CD4-positive, alpha-beta memory T cell (primary cell): ENCODE measurements at regions not wholly inside any gene's neighbourhood (a gene's known extent, or its start where the extent isn't known, plus 50 kb on each side); places are given as distances from the start of the nearest gene placed in this dataset.

Source experiments
- CTCF ChIA-PET: fragments of 350-600 bp; sonication (Branson Sonifier 250); formaldehyde crosslinking; loops from one replicate; lab custom pipeline; 2021; ENCODE audit warnings: inconsistent platforms; ENCODE audit not compliant: partially characterized antibody; lab: Charles Lee
- POLR2A ChIA-PET: fragments of 350-600 bp; sonication (Branson Sonifier 250); formaldehyde crosslinking; loops from one replicate; lab custom pipeline; 2021; ENCODE audit not compliant: partially characterized antibody; lab: Charles Lee
- DNase-seq, 5 donors: peaks; one replicate each; pipeline versions ENCODE4 v3.0.0 to v3.0.0-alpha.2; 2020 to 2022; ENCODE audit warnings: mixed read lengths in 1 of 5
- H3K27ac ChIP-seq: one replicate; pipeline ENCODE4 v1.7.0; 2013; ENCODE audit warnings: low read depth, low read length
- H3K27me3 ChIP-seq: 2 replicates; pipeline ENCODE4 v1.7.0; 2013; ENCODE audit warnings: mild to moderate bottlenecking, low read length, moderate library complexity; ENCODE audit not compliant: insufficient read depth
- H3K36me3 ChIP-seq: 2 replicates; pipeline ENCODE4 v1.7.0; 2013; ENCODE audit warnings: mild to moderate bottlenecking, low read length, moderate library complexity; ENCODE audit not compliant: insufficient read depth
- H3K4me1 ChIP-seq: 2 replicates; pipeline ENCODE4 v1.7.0; 2013; ENCODE audit warnings: mild to moderate bottlenecking, low read length, moderate library complexity; ENCODE audit not compliant: insufficient read depth
- H3K4me3 ChIP-seq, 2 donors: one replicate each; pipeline ENCODE4 v1.7.0; 2013; ENCODE audit warnings: low read length in 2 of 2, mild to moderate bottlenecking in 1 of 2
- H3K9me3 ChIP-seq, 2 donors: one replicate each; pipeline ENCODE4 v1.7.0; 2013; ENCODE audit warnings: low read length in 2 of 2, control low read depth in 1 of 2; ENCODE audit not compliant: control insufficient read depth in 1 of 2
- H3K27ac Mint-ChIP-seq, 7 donors: one replicate each; pipeline ENCODE4 v1.8.0; 2020 to 2021; ENCODE audit warnings: mixed read lengths in 7 of 7, mild to moderate bottlenecking in 6 of 7, inconsistent platforms in 3 of 7, moderate library complexity in 3 of 7
- H3K27me3 Mint-ChIP-seq, 2 donors: one replicate each; pipeline ENCODE4 v1.8.0; 2020 to 2021; ENCODE audit warnings: mixed read lengths in 2 of 2
- H3K36me3 Mint-ChIP-seq, 2 donors: one replicate each; pipeline ENCODE4 v1.8.0; 2020 to 2021; ENCODE audit warnings: mixed read lengths in 2 of 2, inconsistent platforms in 1 of 2, mild to moderate bottlenecking in 1 of 2
- H3K4me1 Mint-ChIP-seq, 4 donors: one replicate each; pipeline ENCODE4 v1.8.0; 2020 to 2021; ENCODE audit warnings: mixed read lengths in 4 of 4, mild to moderate bottlenecking in 1 of 4
- H3K4me3 Mint-ChIP-seq, 8 donors: one replicate each; pipeline ENCODE4 v1.8.0; 2020 to 2021; ENCODE audit warnings: mixed read lengths in 8 of 8, mild to moderate bottlenecking in 7 of 8, moderate library complexity in 6 of 8, inconsistent platforms in 3 of 8
- H3K9me3 Mint-ChIP-seq, 8 donors: one replicate each; pipeline ENCODE4 v1.8.0; 2020 to 2021; ENCODE audit warnings: mixed read lengths in 8 of 8, mild to moderate bottlenecking in 5 of 8, inconsistent platforms in 3 of 8, moderate library complexity in 1 of 8
- intact Hi-C: fragments of 100-400 bp; cut with micrococcal nuclease; formaldehyde crosslinking; loops from one replicate; pipeline ENCODE4 v1.15.1; 2023

GRCh38 chr11:15864026-15864805 lies 492.1 kb downstream of the SOX6 start:
- no peaks in the 10 kb centered on the region for H3K36me3 Mint-ChIP-seq
- H3K4me3 ChIP-seq: no peak overlapping the region
- no peak for DNase-seq
- no peaks in the 10 kb centered on the region for H3K9me3 ChIP-seq
- ChIA-PET POLR2A (no interaction called here), CTCF (no interaction called here)
- peaks cover 0 to 2% of the 10 kb centered on the region in 2 donors for H3K27me3 Mint-ChIP-seq
- intact Hi-C loops: no loop called here
- peaks cover 0 to 6% (median 0%) of the 10 kb centered on the region in 8 donors for H3K9me3 Mint-ChIP-seq
- no peak overlapping the region for H3K27ac ChIP-seq
- H3K4me1 Mint-ChIP-seq: no peaks in the 10 kb centered on the region
- H3K27ac Mint-ChIP-seq: no peak overlapping the region
- no peaks in the 10 kb centered on the region for H3K27me3 ChIP-seq
- no peaks in the 10 kb centered on the region for H3K36me3 ChIP-seq
- H3K4me3 Mint-ChIP-seq: no peak overlapping the region
- no peaks in the 10 kb centered on the region for H3K4me1 ChIP-seq

DNA sequence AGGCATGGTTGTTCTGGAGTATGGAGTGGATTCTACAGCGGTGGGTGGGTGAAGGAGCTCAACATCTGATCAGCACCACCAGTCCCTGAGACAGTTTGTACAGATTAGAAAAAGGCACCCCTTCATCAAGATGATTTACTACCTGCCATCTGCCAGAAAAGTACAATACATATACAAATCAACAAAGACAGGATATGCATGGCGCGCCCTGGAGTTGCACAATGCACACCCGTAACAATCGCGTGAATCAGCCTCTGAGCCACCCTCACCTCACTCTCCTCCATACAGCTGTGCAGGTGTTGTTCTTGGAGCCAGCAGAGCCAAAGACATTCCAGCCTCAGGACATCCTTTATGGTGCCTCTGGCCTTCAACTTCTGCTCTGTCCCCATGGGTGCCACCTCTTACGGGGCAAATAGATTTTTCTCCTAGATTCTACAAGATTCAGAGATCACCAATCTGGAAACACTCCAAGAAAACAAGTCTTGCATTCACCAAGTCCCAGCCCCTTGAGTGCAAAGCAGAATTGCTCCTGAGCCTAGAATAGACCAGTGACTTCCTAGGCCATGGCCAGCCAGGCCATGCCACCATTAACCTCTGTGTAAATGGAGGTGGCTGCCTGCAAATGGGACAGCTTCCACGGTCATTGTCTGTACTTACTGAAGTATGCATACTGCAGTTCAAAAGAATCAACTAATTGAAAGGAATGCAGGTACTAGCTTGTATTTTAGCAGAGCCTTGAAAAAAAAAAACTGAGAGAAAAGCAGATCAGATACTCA lies 490.9 kb downstream of the SOX6 start:
- no peak for DNase-seq
- H3K9me3 ChIP-seq: no peaks in the 10 kb centered on the region
- Mint-ChIP-seq H3K4me1 (no peaks in the 10 kb centered on the region), H3K36me3 (no peaks in the 10 kb centered on the region), H3K9me3 (peaks cover 0 to 6% (median under 1%) of the 10 kb centered on the region in 8 donors), H3K4me3 (no peak overlapping the region), H3K27ac (no peak overlapping the region), H3K27me3 (peaks cover 0 to 2% of the 10 kb centered on the region in 2 donors)
- POLR2A ChIA-PET: no interaction called here
- no peaks in the 10 kb centered on the region for H3K4me1 ChIP-seq
- no peaks in the 10 kb centered on the region for H3K27me3 ChIP-seq
- intact Hi-C loops: no loop called here
- H3K27ac ChIP-seq: no peak overlapping the region
- H3K36me3 ChIP-seq: no peaks in the 10 kb centered on the region
- CTCF ChIA-PET: no interaction called here
- no peak overlapping the region for H3K4me3 ChIP-seq

DNA sequence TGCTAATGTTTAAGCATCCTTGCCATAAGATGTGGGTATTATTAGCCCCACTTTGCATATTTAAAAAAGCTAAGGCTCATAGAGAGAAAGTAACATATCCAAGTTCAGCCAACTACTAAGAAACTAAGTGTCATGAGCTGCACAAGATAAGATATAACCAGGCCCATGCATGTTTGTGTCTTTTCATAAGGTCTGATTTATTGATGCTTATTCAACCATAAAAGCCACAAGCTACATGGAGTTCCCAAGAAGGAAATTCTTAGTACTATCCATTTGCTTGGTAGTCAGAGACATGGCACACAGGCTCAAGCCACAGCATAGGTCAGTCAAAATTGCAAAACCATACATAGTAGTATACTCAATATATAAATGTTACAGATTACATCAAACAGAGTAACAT lies 488.5 kb downstream of the SOX6 start:
- Histone ChIP-seq H3K27ac (no peak overlapping the region), H3K4me3 (no peak overlapping the region), H3K27me3 (no peaks in the 10 kb centered on the region), H3K9me3 (no peaks in the 10 kb centered on the region), H3K4me1 (no peaks in the 10 kb centered on the region), H3K36me3 (no peaks in the 10 kb centered on the region)
- CTCF ChIA-PET: no interaction called here
- no peaks in the 10 kb centered on the region for H3K36me3 Mint-ChIP-seq
- POLR2A ChIA-PET: no interaction called here
- H3K9me3 Mint-ChIP-seq: peaks cover 0 to 3% (median 0%) of the 10 kb centered on the region in 8 donors
- no peak for DNase-seq
- peaks cover 0 to 1% of the 10 kb centered on the region in 2 donors for H3K27me3 Mint-ChIP-seq
- no peak overlapping the region for H3K4me3 Mint-ChIP-seq
- intact Hi-C loops: no loop called here
- H3K27ac Mint-ChIP-seq: no peak overlapping the region
- no peaks in the 10 kb centered on the region for H3K4me1 Mint-ChIP-seq

DNA sequence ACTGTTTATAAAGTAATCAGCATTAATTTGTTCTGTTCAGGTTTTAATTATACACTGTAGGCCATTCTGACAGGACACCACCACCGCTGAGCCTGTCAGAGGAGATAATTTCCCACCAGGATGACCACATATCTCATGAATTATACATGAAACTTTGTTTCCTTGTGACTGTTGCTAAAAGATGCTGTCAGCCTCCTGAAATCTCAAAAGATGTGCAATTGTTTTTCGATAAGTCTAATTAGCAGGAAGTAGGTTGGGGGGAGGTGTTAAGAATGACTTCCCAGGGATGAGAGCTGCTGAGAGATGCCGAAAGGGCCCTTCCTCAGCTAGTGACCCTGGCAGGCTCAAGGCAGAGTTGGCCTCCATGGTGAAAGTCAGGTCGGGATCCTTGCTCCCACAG lies 485.4 kb downstream of the SOX6 start:
- intact Hi-C loops: no loop called here
- H3K27me3 ChIP-seq: no peaks in the 10 kb centered on the region
- Mint-ChIP-seq H3K4me1 (no peaks in the 10 kb centered on the region), H3K9me3 (peaks cover 0 to 3% (median 0%) of the 10 kb centered on the region in 8 donors), H3K27ac (no peak overlapping the region), H3K27me3 (peaks cover 0 to 1% of the 10 kb centered on the region in 2 donors), H3K4me3 (no peak overlapping the region), H3K36me3 (no peaks in the 10 kb centered on the region)
- H3K36me3 ChIP-seq: no peaks in the 10 kb centered on the region
- no peaks in the 10 kb centered on the region for H3K4me1 ChIP-seq
- ChIA-PET POLR2A (no interaction called here), CTCF (no interaction called here)
- H3K27ac ChIP-seq: no peak overlapping the region
- no peak overlapping the region for H3K4me3 ChIP-seq
- no peak for DNase-seq
- H3K9me3 ChIP-seq: no peaks in the 10 kb centered on the region

GRCh38 chr11:15871904-15872626 lies 484.3 kb downstream of the SOX6 start:
- peaks cover 0 to 1% of the 10 kb centered on the region in 2 donors for H3K27me3 Mint-ChIP-seq
- H3K36me3 Mint-ChIP-seq: no peaks in the 10 kb centered on the region
- Histone ChIP-seq H3K36me3 (no peaks in the 10 kb centered on the region), H3K4me1 (no peaks in the 10 kb centered on the region), H3K9me3 (no peaks in the 10 kb centered on the region), H3K27ac (no peak overlapping the region), H3K4me3 (no peak overlapping the region), H3K27me3 (no peaks in the 10 kb centered on the region)
- H3K9me3 Mint-ChIP-seq: peaks cover 0 to 3% (median 0%) of the 10 kb centered on the region in 8 donors
- H3K4me1 Mint-ChIP-seq: no peaks in the 10 kb centered on the region
- H3K4me3 Mint-ChIP-seq: no peak overlapping the region
- H3K27ac Mint-ChIP-seq: no peak overlapping the region
- DNase-seq: no peak
- ChIA-PET POLR2A (no interaction called here), CTCF (no interaction called here)
- intact Hi-C loops: no loop called here

DNA sequence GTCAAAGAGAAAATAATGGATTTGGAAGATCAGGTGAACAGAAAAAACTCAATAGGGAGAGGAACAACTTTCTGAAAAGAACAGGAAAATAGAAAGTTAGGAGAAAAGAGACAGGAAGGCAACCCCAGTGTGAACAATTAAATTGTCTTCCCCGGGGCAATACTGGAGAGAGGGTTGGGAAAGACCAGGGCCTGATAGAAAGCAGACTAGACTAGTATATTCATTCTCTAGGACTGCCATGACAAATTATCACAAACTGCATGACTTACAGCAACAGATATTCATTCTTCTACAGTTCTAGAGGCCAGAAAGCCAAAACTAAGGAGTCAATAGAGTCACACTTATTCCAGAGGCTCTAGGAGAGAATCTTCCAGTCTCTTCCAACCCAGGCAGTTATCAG lies 482.8 kb downstream of the SOX6 start:
- H3K9me3 ChIP-seq: no peaks in the 10 kb centered on the region
- H3K36me3 Mint-ChIP-seq: no peaks in the 10 kb centered on the region
- H3K4me1 ChIP-seq: no peaks in the 10 kb centered on the region
- peaks cover 0 to 1% of the 10 kb centered on the region in 2 donors for H3K27me3 Mint-ChIP-seq
- H3K4me3 ChIP-seq: no peak overlapping the region
- no peak for DNase-seq
- ChIA-PET POLR2A (no interaction called here), CTCF (no interaction called here)
- H3K27ac Mint-ChIP-seq: no peak overlapping the region
- no peaks in the 10 kb centered on the region for H3K4me1 Mint-ChIP-seq
- H3K36me3 ChIP-seq: no peaks in the 10 kb centered on the region
- intact Hi-C loops: no loop called here
- no peaks in the 10 kb centered on the region for H3K27me3 ChIP-seq
- H3K27ac ChIP-seq: no peak overlapping the region
- no peak overlapping the region for H3K4me3 Mint-ChIP-seq
- H3K9me3 Mint-ChIP-seq: peaks cover 0 to 4% (median 0%) of the 10 kb centered on the region in 8 donors

DNA sequence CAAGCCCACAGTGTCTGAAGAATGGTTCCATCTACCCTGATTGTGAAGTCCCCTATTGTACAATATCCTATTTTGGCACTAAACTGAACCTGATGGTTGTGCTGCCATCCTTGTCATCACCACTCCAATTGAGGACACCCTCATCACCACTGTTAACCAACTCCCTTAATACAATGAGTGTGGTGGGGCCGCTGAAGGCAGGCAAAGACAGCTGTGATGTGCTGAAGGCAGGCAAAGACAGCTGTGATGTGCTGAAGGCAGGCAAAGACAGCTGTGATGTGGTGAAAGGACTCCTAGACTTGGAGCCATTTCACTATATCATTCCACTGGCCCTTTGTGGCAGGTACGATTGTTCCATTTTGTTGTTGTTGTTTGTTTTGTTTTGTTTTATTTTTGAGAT lies 481.6 kb downstream of the SOX6 start:
- intact Hi-C loops: no loop called here
- Histone ChIP-seq H3K4me1 (no peaks in the 10 kb centered on the region), H3K9me3 (no peaks in the 10 kb centered on the region), H3K4me3 (no peak overlapping the region), H3K27ac (no peak overlapping the region), H3K36me3 (no peaks in the 10 kb centered on the region), H3K27me3 (no peaks in the 10 kb centered on the region)
- CTCF ChIA-PET: no interaction called here
- POLR2A ChIA-PET: no interaction called here
- no peaks in the 10 kb centered on the region for H3K36me3 Mint-ChIP-seq
- no peaks in the 10 kb centered on the region for H3K4me1 Mint-ChIP-seq
- no peak overlapping the region for H3K4me3 Mint-ChIP-seq
- H3K27me3 Mint-ChIP-seq: peaks cover 0 to 1% of the 10 kb centered on the region in 2 donors
- peaks cover 0 to 4% (median 0%) of the 10 kb centered on the region in 8 donors for H3K9me3 Mint-ChIP-seq
- no peak overlapping the region for H3K27ac Mint-ChIP-seq
- no peak for DNase-seq
